ENCODE measurements at regions not wholly inside any gene's neighbourhood (a gene's known extent, or its start where the extent isn't known, plus 50 kb on each side); places are given as distances from the start of the nearest gene placed in this dataset.
"Not testable (repeated sequence)": the region's sequence is repeated elsewhere in the genome, so short reads cannot be mapped to it uniquely, and the experiment has no call there.

DNA sequence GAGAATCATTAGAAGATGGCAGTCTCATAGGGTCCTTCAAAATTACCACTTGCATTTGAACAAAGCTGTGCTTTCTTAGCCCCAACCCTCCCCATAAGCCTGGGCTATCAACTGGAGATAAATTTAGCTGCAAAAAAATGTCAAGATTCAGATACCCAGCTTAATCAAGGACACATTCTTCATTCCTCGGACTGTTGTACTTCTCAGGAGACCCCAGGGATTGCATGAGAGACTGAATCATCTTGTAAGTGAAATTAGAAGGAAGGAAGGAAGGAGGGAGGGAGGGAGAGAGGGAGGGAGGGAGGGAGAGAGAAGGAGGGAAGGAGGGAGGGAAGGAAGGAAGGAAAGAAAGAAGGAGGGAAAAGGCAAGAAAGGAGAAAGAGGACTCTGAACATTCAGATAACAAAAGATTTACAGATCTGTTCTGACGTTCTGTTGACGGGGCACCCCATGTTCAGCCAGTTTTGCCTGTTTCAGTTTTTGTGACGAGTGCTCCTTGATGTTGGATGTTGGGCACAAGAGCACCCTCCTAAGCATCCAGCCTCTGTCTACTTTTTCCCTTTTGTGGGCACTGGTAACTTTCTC, 498.7 kb downstream of the PREX1 start:
- H3K27me3 ChIP-seq (replicated peaks; ENCODE audit: insufficient read depth, low read depth, low read length, poor library complexity) = peaks cover 4% of the 10 kb centered on the region
- H3K9me3 ChIP-seq (ENCODE audit: low read depth, low read length, poor library complexity, severe bottlenecking) = no peaks in the 10 kb centered on the region
- TF ChIP-seq, protein P1, sequence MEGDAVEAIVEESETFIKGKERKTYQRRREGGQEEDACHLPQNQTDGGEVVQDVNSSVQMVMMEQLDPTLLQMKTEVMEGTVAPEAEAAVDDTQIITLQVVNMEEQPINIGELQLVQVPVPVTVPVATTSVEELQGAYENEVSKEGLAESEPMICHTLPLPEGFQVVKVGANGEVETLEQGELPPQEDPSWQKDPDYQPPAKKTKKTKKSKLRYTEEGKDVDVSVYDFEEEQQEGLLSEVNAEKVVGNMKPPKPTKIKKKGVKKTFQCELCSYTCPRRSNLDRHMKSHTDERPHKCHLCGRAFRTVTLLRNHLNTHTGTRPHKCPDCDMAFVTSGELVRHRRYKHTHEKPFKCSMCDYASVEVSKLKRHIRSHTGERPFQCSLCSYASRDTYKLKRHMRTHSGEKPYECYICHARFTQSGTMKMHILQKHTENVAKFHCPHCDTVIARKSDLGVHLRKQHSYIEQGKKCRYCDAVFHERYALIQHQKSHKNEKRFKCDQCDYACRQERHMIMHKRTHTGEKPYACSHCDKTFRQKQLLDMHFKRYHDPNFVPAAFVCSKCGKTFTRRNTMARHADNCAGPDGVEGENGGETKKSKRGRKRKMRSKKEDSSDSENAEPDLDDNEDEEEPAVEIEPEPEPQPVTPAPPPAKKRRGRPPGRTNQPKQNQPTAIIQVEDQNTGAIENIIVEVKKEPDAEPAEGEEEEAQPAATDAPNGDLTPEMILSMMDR (conservative IDR thresholded peaks at IDR 0.05; ENCODE audit: low read depth, low read length) = no peak
- no peak for TF ChIP-seq EZH2 (IDR thresholded peaks at IDR 0.05; ENCODE audit: borderline replicate concordance, low read depth, low read length, poor library complexity, severe bottlenecking)
- BruUV-seq (replicated peaks) = no TSS peak
- no peaks in the 10 kb centered on the region for H3K4me1 ChIP-seq (ENCODE audit: insufficient read depth, low read length, poor library complexity, severe bottlenecking)
- no peak overlapping the region for H3K4me3 ChIP-seq (ENCODE audit: low read depth, low read length, poor library complexity, severe bottlenecking)
- H3K27ac ChIP-seq (ENCODE audit: low read depth, low read length, poor library complexity, severe bottlenecking) = no peak overlapping the region
- intact Hi-C loops (cut with micrococcal nuclease; ENCODE audit: unreplicated experiment) = no loop called here
- ChIA-PET CTCF (interaction anchor here (0.6 kb wide), 1 partner anchor 459 kb away, joined by 4 read pairs; no protein-coding TSS in a partner anchor), POLR2A (ENCODE audit: low non-redundant PET) (no interaction called here)
- no peak for DNase-seq (ENCODE audit: low spot score)
- no peaks in the 10 kb centered on the region for H3K36me3 ChIP-seq (ENCODE audit: insufficient read depth, low read length, poor library complexity, severe bottlenecking)

DNA sequence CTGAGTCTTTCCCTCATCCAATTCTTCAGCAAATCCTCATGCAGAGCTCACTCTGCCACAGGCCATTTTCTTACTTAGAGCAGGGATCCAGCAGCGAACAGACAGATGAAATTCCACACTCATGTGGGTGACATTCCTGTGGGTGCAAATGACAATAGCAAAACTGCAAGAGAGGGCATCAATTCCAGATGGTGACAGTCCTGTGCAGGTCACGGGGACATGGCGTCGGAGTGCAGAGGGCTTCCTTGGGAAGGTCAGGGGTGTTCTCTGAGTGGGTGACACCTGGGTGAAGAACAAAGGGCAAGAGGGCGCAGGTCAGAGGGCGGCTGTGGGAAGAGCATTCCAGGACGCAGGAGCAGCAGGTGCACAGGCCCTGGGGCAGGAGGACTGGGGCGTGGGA, 500.0 kb downstream of the PREX1 start:
- CTCF ChIA-PET; H3K27ac ChIP-seq (ENCODE audit: low read depth, low read length, poor library complexity, severe bottlenecking); POLR2A ChIA-PET (ENCODE audit: low non-redundant PET); intact Hi-C loops (cut with micrococcal nuclease; ENCODE audit: unreplicated experiment); H3K36me3 ChIP-seq (ENCODE audit: insufficient read depth, low read length, poor library complexity, severe bottlenecking); H3K27me3 ChIP-seq (replicated peaks; ENCODE audit: insufficient read depth, low read depth, low read length, poor library complexity); H3K4me1 ChIP-seq (ENCODE audit: insufficient read depth, low read length, poor library complexity, severe bottlenecking); H3K9me3 ChIP-seq (ENCODE audit: low read depth, low read length, poor library complexity, severe bottlenecking); BruUV-seq (replicated peaks); DNase-seq (ENCODE audit: low spot score); H3K4me3 ChIP-seq (ENCODE audit: low read depth, low read length, poor library complexity, severe bottlenecking): not testable (repeated sequence)

DNA sequence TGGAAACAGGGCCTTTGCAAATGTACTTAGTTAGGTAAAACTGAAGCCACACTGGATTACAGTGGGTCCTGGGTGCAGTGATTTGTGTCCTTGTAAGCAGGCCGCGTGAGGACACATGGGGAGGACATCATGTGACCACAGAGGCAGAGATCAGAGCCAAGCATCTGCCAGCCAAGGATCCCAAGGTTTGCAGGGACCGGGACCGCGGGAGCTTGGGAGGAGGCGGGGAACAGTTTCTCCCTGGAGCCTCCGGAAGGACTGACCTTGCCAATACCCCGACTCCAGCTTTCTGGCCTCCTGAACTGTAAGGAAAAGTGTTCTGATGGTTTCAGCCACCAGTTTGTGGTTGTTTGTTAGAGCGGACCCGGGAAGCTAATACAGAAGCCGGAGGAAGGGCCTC, 500.9 kb downstream of the PREX1 start:
- Histone ChIP-seq H3K9me3 (ENCODE audit: low read depth, low read length, poor library complexity, severe bottlenecking) (no peaks in the 10 kb centered on the region), H3K4me1 (ENCODE audit: insufficient read depth, low read length, poor library complexity, severe bottlenecking) (no peaks in the 10 kb centered on the region), H3K27ac (ENCODE audit: low read depth, low read length, poor library complexity, severe bottlenecking) (no peak overlapping the region), H3K27me3 (replicated peaks; ENCODE audit: insufficient read depth, low read depth, low read length, poor library complexity) (peaks cover 4% of the 10 kb centered on the region), H3K4me3 (ENCODE audit: low read depth, low read length, poor library complexity, severe bottlenecking) (no peak overlapping the region), H3K36me3 (ENCODE audit: insufficient read depth, low read length, poor library complexity, severe bottlenecking) (no peaks in the 10 kb centered on the region)
- no peak for TF ChIP-seq EZH2 (IDR thresholded peaks at IDR 0.05; ENCODE audit: borderline replicate concordance, low read depth, low read length, poor library complexity, severe bottlenecking)
- TF ChIP-seq, protein P1 (conservative IDR thresholded peaks at IDR 0.05; ENCODE audit: low read depth, low read length) = no peak
- no TSS peak for BruUV-seq (replicated peaks)
- ChIA-PET POLR2A (ENCODE audit: low non-redundant PET) (no interaction called here), CTCF (no interaction called here)
- DNase-seq (ENCODE audit: low spot score) = no peak
- intact Hi-C loops (cut with micrococcal nuclease; ENCODE audit: unreplicated experiment) = no loop called here

DNA sequence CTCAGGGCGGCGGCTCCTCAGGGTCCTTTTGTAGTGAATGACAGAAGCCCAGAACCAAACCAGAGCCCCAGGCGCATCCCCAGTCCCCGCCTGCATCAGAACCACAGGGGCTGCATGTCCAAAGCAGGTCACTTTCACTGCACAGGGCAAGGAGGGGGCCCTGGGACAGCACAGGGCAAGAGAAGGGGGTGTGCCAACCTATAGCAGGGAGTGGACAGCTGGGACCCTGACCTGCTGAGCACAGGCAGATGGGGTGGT, 501.4 kb downstream of the PREX1 start:
- DNase-seq (ENCODE audit: low spot score) = no peak

More for the DNA sequence above, 501.4 kb downstream of the PREX1 start:
- no TSS peak for BruUV-seq (replicated peaks)
- no peak overlapping the region for H3K4me3 ChIP-seq (ENCODE audit: low read depth, low read length, poor library complexity, severe bottlenecking)
- no peaks in the 10 kb centered on the region for H3K4me1 ChIP-seq (ENCODE audit: insufficient read depth, low read length, poor library complexity, severe bottlenecking)
- intact Hi-C loops (cut with micrococcal nuclease; ENCODE audit: unreplicated experiment) = no loop called here
- no peak overlapping the region for H3K27ac ChIP-seq (ENCODE audit: low read depth, low read length, poor library complexity, severe bottlenecking)
- CTCF ChIA-PET = no interaction called here
- H3K9me3 ChIP-seq (ENCODE audit: low read depth, low read length, poor library complexity, severe bottlenecking) = no peaks in the 10 kb centered on the region
- peaks cover 2% of the 10 kb centered on the region for H3K27me3 ChIP-seq (replicated peaks; ENCODE audit: insufficient read depth, low read depth, low read length, poor library complexity)
- POLR2A ChIA-PET (ENCODE audit: low non-redundant PET) = no interaction called here
- no peak for TF ChIP-seq EZH2 (IDR thresholded peaks at IDR 0.05; ENCODE audit: borderline replicate concordance, low read depth, low read length, poor library complexity, severe bottlenecking)
- TF ChIP-seq, protein P1 (conservative IDR thresholded peaks at IDR 0.05; ENCODE audit: low read depth, low read length) = no peak
- H3K36me3 ChIP-seq (ENCODE audit: insufficient read depth, low read length, poor library complexity, severe bottlenecking) = no peaks in the 10 kb centered on the region

Data from A673 (cell line).